ENCODE measurements at regions not wholly inside any gene's neighbourhood (a gene's known extent, or its start where the extent isn't known, plus 50 kb on each side); places are given as distances from the start of the nearest gene placed in this dataset.

GRCh38 chr14:98945611-98946570 is 326.1 kb downstream of the BCL11B start:
- DNase-seq, result no peak

GRCh38 chr14:98946940-98947339 is 325.1 kb downstream of the BCL11B start:
- DNase-seq, result no peak

- no peak for DNase-seq
Observed at GRCh38 chr14:98947911-98948595, 323.9 kb downstream of the BCL11B start.

GRCh38 chr14:98949051-98949450 is 322.9 kb downstream of the BCL11B start:
- no peak for DNase-seq

- no peak for DNase-seq
Observed at GRCh38 chr14:98949481-98950135, 322.4 kb downstream of the BCL11B start.

- no peak for DNase-seq
Observed at GRCh38 chr14:98950353-98950895, 321.6 kb downstream of the BCL11B start.

- DNase-seq, result no peak
Observed at GRCh38 chr14:98951031-98951430, 321.0 kb downstream of the BCL11B start.

- no peak for DNase-seq
Observed at GRCh38 chr14:98951521-98952152, 320.4 kb downstream of the BCL11B start.

- DNase-seq, result no peak
Observed at GRCh38 chr14:98952593-98953350, 319.2 kb downstream of the BCL11B start.

- DNase-seq, result no peak
Observed at GRCh38 chr14:98953551-98954348, 318.2 kb downstream of the BCL11B start.

GRCh38 chr14:98954349-98955000 is 317.5 kb downstream of the BCL11B start:
- no peak for DNase-seq

GRCh38 chr14:98955036-98955740 is 316.8 kb downstream of the BCL11B start:
- DNase-seq, result no peak

- DNase-seq, result no peak
Observed at GRCh38 chr14:98955741-98956070, 316.3 kb downstream of the BCL11B start.

GRCh38 chr14:98956181-98956580 is 315.8 kb downstream of the BCL11B start:
- DNase-seq, result no peak

- no peak for DNase-seq
Observed at GRCh38 chr14:98956661-98957060, 315.3 kb downstream of the BCL11B start.

- no peak for DNase-seq
Observed at GRCh38 chr14:98957211-98958047, 314.6 kb downstream of the BCL11B start.

GRCh38 chr14:98958048-98958631 is 313.9 kb downstream of the BCL11B start:
- no peak for DNase-seq

GRCh38 chr14:98958632-98959031 is 313.4 kb downstream of the BCL11B start:
- DNase-seq, result no peak

- DNase-seq, result no peak
Observed at GRCh38 chr14:98959410-98959809, 312.6 kb downstream of the BCL11B start.
